H9 (cell line): ENCODE measurements at regions not wholly inside any gene's neighbourhood (a gene's known extent, or its start where the extent isn't known, plus 50 kb on each side); places are given as distances from the start of the nearest gene placed in this dataset.

Source experiments
- DNase-seq: peaks from one replicate; pipeline ENCODE4 v3.0.0-alpha.2; 2017
- H2AFZ ChIP-seq: one replicate; pipeline ENCODE4 v1.6.1; 2013; ENCODE audit warnings: mild to moderate bottlenecking, low read length, control low read depth, moderate library complexity
- H2AK5ac ChIP-seq: 2 replicates; pipeline ENCODE4 v1.6.1; 2013; ENCODE audit warnings: low read length, control low read depth, mixed read lengths; ENCODE audit not compliant: insufficient read length
- H2BK120ac ChIP-seq: one replicate; pipeline ENCODE4 v1.6.1; 2013; ENCODE audit warnings: low read depth, mild to moderate bottlenecking, low read length, control low read depth, inconsistent platforms; ENCODE audit not compliant: poor library complexity, severe bottlenecking
- H2BK12ac ChIP-seq: 2 replicates; pipeline ENCODE4 v1.6.1; 2013; ENCODE audit warnings: low read length, control low read depth, mixed read lengths, low read depth; ENCODE audit not compliant: insufficient read length
- H2BK15ac ChIP-seq: 2 replicates; pipeline ENCODE4 v1.6.1; 2013; ENCODE audit warnings: low read depth, low read length, control low read depth
- H2BK20ac ChIP-seq: one replicate; pipeline ENCODE4 v1.6.1; 2013; ENCODE audit warnings: low read depth, mild to moderate bottlenecking, low read length, control low read depth, inconsistent platforms; ENCODE audit not compliant: poor library complexity, severe bottlenecking
- H2BK5ac ChIP-seq: 2 replicates; pipeline ENCODE4 v1.6.1; 2013; ENCODE audit warnings: low read length, control low read depth, mixed read lengths; ENCODE audit not compliant: insufficient read length
- H3K14ac ChIP-seq: 2 replicates; pipeline ENCODE4 v1.6.1; 2013; ENCODE audit warnings: low read length, control low read depth; ENCODE audit not compliant: insufficient read depth
- H3K18ac ChIP-seq: 2 replicates; pipeline ENCODE4 v1.6.1; 2013; ENCODE audit warnings: low read depth, mild to moderate bottlenecking, mixed read lengths, low read length, control low read depth; ENCODE audit not compliant: insufficient read length
- H3K23ac ChIP-seq: 2 replicates; pipeline ENCODE4 v1.6.1; 2013; ENCODE audit warnings: low read length, control low read depth, mixed read lengths, low read depth; ENCODE audit not compliant: insufficient read length
- H3K23me2 ChIP-seq: 2 replicates; pipeline ENCODE4 v1.6.1; 2013; ENCODE audit warnings: low read depth, mild to moderate bottlenecking, mixed read lengths, low read length, control low read depth; ENCODE audit not compliant: insufficient read length, poor library complexity, severe bottlenecking
- H3K27ac ChIP-seq: 2 replicates; pipeline ENCODE4 v1.5.1; 2013; ENCODE audit warnings: low read length, control low read depth, mixed read lengths, low read depth; ENCODE audit not compliant: insufficient read length
- H3K27me3 ChIP-seq: 2 replicates; pipeline ENCODE4 v1.6.1; 2013; ENCODE audit warnings: low read length, control low read depth, inconsistent platforms; ENCODE audit not compliant: insufficient read depth
- H3K4ac ChIP-seq: 2 replicates; pipeline ENCODE4 v1.6.1; 2013; ENCODE audit warnings: low read depth, mild to moderate bottlenecking, control low read depth, inconsistent platforms, low read length, moderate library complexity
- H3K4me1 ChIP-seq: 2 replicates; pipeline ENCODE4 v1.6.1; 2013; ENCODE audit warnings: low read length, control low read depth, inconsistent platforms; ENCODE audit not compliant: insufficient read depth
- H3K4me2 ChIP-seq: 2 replicates; pipeline ENCODE4 v1.6.1; 2013; ENCODE audit warnings: low read length, control low read depth, mixed read lengths; ENCODE audit not compliant: insufficient read length, insufficient read depth
- H3K56ac ChIP-seq: 2 replicates; pipeline ENCODE4 v1.6.1; 2013; ENCODE audit warnings: low read depth, mild to moderate bottlenecking, mixed read lengths, low read length, control low read depth; ENCODE audit not compliant: insufficient read length
- H3K79me1 ChIP-seq: 2 replicates; pipeline ENCODE4 v1.6.1; 2013; ENCODE audit warnings: low read depth, mild to moderate bottlenecking, moderate library complexity, low read length, control low read depth, inconsistent platforms; ENCODE audit not compliant: insufficient read depth, poor library complexity, severe bottlenecking
- H3K79me2 ChIP-seq: 2 replicates; pipeline ENCODE4 v1.6.1; 2013; ENCODE audit warnings: low read length, control low read depth, inconsistent platforms; ENCODE audit not compliant: insufficient read depth
- H3K9ac ChIP-seq: 2 replicates; pipeline ENCODE4 v1.6.1; 2013; ENCODE audit warnings: low read length, control low read depth, mixed read lengths; ENCODE audit not compliant: insufficient read length; ENCODE audit errors: extremely low read depth
- H3K9me3 ChIP-seq: one replicate; pipeline ENCODE4 v1.6.1; 2013; ENCODE audit warnings: low read depth, low read length, inconsistent platforms; ENCODE audit not compliant: control insufficient read depth
- H3T11ph ChIP-seq: one replicate; pipeline ENCODE4 v1.6.1; 2013; ENCODE audit warnings: mild to moderate bottlenecking, low read length, control low read depth, inconsistent platforms
- H4K20me1 ChIP-seq: one replicate; pipeline ENCODE4 v1.6.1; 2013; ENCODE audit not compliant: control insufficient read depth, insufficient read length, insufficient read depth
- H4K5ac ChIP-seq: 2 replicates; pipeline ENCODE4 v1.6.1; 2013; ENCODE audit warnings: low read depth, mild to moderate bottlenecking, mixed read lengths, low read length, control low read depth; ENCODE audit not compliant: insufficient read length
- H4K8ac ChIP-seq: replicated peaks from 2 replicates; pipeline ENCODE4 v1.6.1; 2013; ENCODE audit warnings: low read length, control low read depth, mixed read lengths, low read depth; ENCODE audit not compliant: insufficient read length
- H4K91ac ChIP-seq: 2 replicates; pipeline ENCODE4 v1.6.1; 2013; ENCODE audit warnings: low read depth, mild to moderate bottlenecking, moderate library complexity, mixed read lengths, low read length, control low read depth; ENCODE audit not compliant: insufficient read length
- H3K27ac Mint-ChIP-seq, 3 experiments: 2 replicates in 2 of 3; 3 replicates in 1 of 3; pipeline ENCODE4 v1.8.0; 2020 to 2021; ENCODE audit warnings: mixed read lengths in 3 of 3, mild to moderate bottlenecking in 1 of 3, moderate library complexity in 1 of 3
- H3K27me3 Mint-ChIP-seq: 2 replicates; pipeline ENCODE4 v1.8.0; 2021; ENCODE audit warnings: low read depth, mild to moderate bottlenecking, moderate library complexity, mixed read lengths
- H3K36me3 Mint-ChIP-seq, 3 experiments: 2 replicates in 2 of 3; 3 replicates in 1 of 3; pipeline ENCODE4 v1.8.0; 2020 to 2021; ENCODE audit warnings: low read depth in 3 of 3, mixed read lengths in 3 of 3; ENCODE audit not compliant: insufficient read depth in 1 of 3
- H3K4me1 Mint-ChIP-seq, 2 experiments: 2 replicates each; pipeline ENCODE4 v1.8.0; 2020; ENCODE audit warnings: mixed read lengths in 2 of 2
- H3K4me3 Mint-ChIP-seq, 2 experiments: 2 replicates in 1 of 2; 3 replicates in 1 of 2; pipeline ENCODE4 v1.8.0; 2020 to 2021; ENCODE audit warnings: mild to moderate bottlenecking in 2 of 2, mixed read lengths in 2 of 2, moderate library complexity in 1 of 2
- H3K9me3 Mint-ChIP-seq, 2 experiments: 2 replicates in 1 of 2; 3 replicates in 1 of 2; pipeline ENCODE4 v1.8.0; 2020; ENCODE audit warnings: mild to moderate bottlenecking in 2 of 2, mixed read lengths in 2 of 2, moderate library complexity in 1 of 2
- CTCF ChIP-seq: fragments of 200-600 bp; sonication (generic); conservative IDR thresholded peaks from 3 replicates; pipeline ENCODE4 v1.8.0; 2021; ENCODE audit warnings: antibody characterized with exemption, mild to moderate bottlenecking

GRCh38 chr2:64398516-64399129 is 55.3 kb upstream of the LGALSL start:
- H3K4me1 ChIP-seq = peaks cover 12% of the 10 kb centered on the region
- no peak overlapping the region for H3T11ph ChIP-seq
- no peaks in the 10 kb centered on the region for H3K27me3 ChIP-seq
- H3K4ac ChIP-seq = no peak overlapping the region
- H2BK15ac ChIP-seq = no peak overlapping the region
- no peak overlapping the region for H2AFZ ChIP-seq
- no peak overlapping the region for H3K56ac ChIP-seq
- no peak overlapping the region for H2AK5ac ChIP-seq
- no peak overlapping the region for H4K91ac ChIP-seq
- H4K20me1 ChIP-seq = no peaks in the 10 kb centered on the region
- no peak overlapping the region for H2BK5ac ChIP-seq
- H3K36me3 Mint-ChIP-seq = 0 out of 7 replicates have a peak, but pooled peaks cover 0 to 1% (median 0%) of the 10 kb centered on the region in 3 experiments
- no peaks in the 10 kb centered on the region for H3K23me2 ChIP-seq
- H3K79me2 ChIP-seq = no peaks in the 10 kb centered on the region
- H3K79me1 ChIP-seq = no peaks in the 10 kb centered on the region
- H3K9me3 Mint-ChIP-seq = no peaks in the 10 kb centered on the region
- H3K4me1 Mint-ChIP-seq = peaks cover 23 to 29% of the 10 kb centered on the region in 2 experiments
- no peak overlapping the region for H3K27ac Mint-ChIP-seq
- no peak overlapping the region for H3K9ac ChIP-seq
- no peak overlapping the region for H3K18ac ChIP-seq
- H3K14ac ChIP-seq = no peak overlapping the region
- no peak for DNase-seq
- H3K4me3 Mint-ChIP-seq = no peak overlapping the region
- H3K27me3 Mint-ChIP-seq = no peaks in the 10 kb centered on the region
- no peak overlapping the region for H2BK12ac ChIP-seq
- H4K8ac ChIP-seq = no peak overlapping the region
- no peak overlapping the region for H3K4me2 ChIP-seq
- no peak overlapping the region for H3K23ac ChIP-seq
- no peak for TF ChIP-seq CTCF
- no peaks in the 10 kb centered on the region for H3K9me3 ChIP-seq
- H4K5ac ChIP-seq = no peak overlapping the region
- no peak overlapping the region for H2BK20ac ChIP-seq
- H2BK120ac ChIP-seq = no peak overlapping the region
- no peak overlapping the region for H3K27ac ChIP-seq
